Psoas muscle (tissue), 7 donors: ENCODE measurements at regions not wholly inside any gene's neighbourhood (a gene's known extent, or its start where the extent isn't known, plus 50 kb on each side); places are given as distances from the start of the nearest gene placed in this dataset.

ENCODE experiments used
- ATAC-seq, 4 donors: fragments of 200-7000 bp; cut with Tn5 transposase; one replicate each; pipeline ENCODE4 v1.9.1; 2020; ENCODE audit warnings: moderate library complexity in 3 of 4, mild to moderate bottlenecking in 2 of 4
- DNase-seq, 2 donors: peaks; one replicate each; pipeline ENCODE4 v3.0.0-alpha.2; 2020
- H3K27ac ChIP-seq: fragments of 200-600 bp; one replicate; pipeline ENCODE4 v1.8.0; 2022
- H3K27me3 ChIP-seq, 3 donors: fragments of 200-600 bp in 1 of 3; one replicate each; pipeline versions ENCODE4 v1.6.1 to v1.8.0; 2013 to 2022; ENCODE audit warnings: low read length in 2 of 3, mild to moderate bottlenecking in 2 of 3, moderate library complexity in 1 of 3; ENCODE audit not compliant: insufficient read depth in 3 of 3
- H3K36me3 ChIP-seq, 2 donors: fragments of 200-600 bp in 1 of 2; one replicate each; pipeline versions ENCODE4 v1.6.1 to v1.8.0; 2013 to 2022; ENCODE audit warnings: low read depth in 1 of 2, mild to moderate bottlenecking in 1 of 2, moderate library complexity in 1 of 2; ENCODE audit not compliant: insufficient read depth in 1 of 2
- H3K4me1 ChIP-seq: fragments of 200-600 bp; one replicate; pipeline ENCODE4 v1.8.0; 2022
- H3K4me3 ChIP-seq: fragments of 200-600 bp; one replicate; pipeline ENCODE4 v1.8.0; 2022; ENCODE audit warnings: mild to moderate bottlenecking
- H3K9me3 ChIP-seq: fragments of 200-600 bp; one replicate; pipeline ENCODE4 v1.8.0; 2022
- WGBS, 3 donors: extraction: QIAGEN DNeasy Blood & Tissue Kit; methylation state at CpG; one replicate each; pipeline versions ENCODE4 v1.1.6 to v1.1.7; 2013; 5-methylcytosine and 5-hydroxymethylcytosine counted together
- intact Hi-C, 2 donors: fragments of 100-400 bp; cut with DNase I; formaldehyde crosslinking; loops; one replicate each; pipeline versions ENCODE4 v1.11.0 to v1.14.2; 2022
- TF ChIP-seq, protein P1 (sequence below): fragments of 200-600 bp; IDR thresholded peaks from one replicate; pipeline ENCODE4 v1.8.0; 2022; ENCODE audit warnings: antibody characterized with exemption
- donor health status: healthy with polysubstance abuse.
- donor health status: DM: no; HTN: no; CAD: no; lungs with moderate emphysema.
- donor health status: Bipolar disorder and iron deficiency.
- donor health status: healthy.
- donor health status: DM: yes; HTN: yes; CAD: no.
- donor health status: DM: no; HTN: no; CAD: no.
- donor health status: DM: yes; HTN: yes; CAD: no.

DNA sequence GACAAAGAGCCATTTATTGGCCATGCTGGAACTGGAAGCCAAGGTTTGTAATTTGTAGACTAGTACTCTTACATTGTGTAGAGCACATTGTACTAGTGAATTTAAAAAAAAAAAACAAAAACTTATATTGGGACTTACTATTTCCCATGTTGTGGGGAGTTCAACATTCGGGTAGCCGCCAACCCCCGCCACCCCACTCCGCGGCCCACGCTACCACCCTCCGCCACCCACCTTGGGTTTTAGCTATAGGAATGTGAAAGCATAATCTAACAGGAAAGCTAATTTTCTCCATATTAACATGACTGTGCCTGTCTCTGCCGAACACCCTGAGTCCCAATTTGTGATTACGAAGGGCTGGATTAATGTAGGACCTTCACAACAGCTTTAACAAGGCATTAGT, 275.8 kb downstream of the FIGN start:
- peaks cover 7% of the 10 kb centered on the region for H3K4me1 ChIP-seq
- intact Hi-C loops, result loop anchor here in 1 of 2 donors (10.0 kb wide), 1 partner anchor 115 kb away; no protein-coding TSS in a partner anchor
- DNase-seq (no peak), ATAC-seq (no peak)
- WGBS, 3 donors, result 97 to 98% (median 97%) methylated on average over 9 of the region's 9 CpGs
- H3K27ac ChIP-seq, result no peak overlapping the region
- TF ChIP-seq, protein P1, sequence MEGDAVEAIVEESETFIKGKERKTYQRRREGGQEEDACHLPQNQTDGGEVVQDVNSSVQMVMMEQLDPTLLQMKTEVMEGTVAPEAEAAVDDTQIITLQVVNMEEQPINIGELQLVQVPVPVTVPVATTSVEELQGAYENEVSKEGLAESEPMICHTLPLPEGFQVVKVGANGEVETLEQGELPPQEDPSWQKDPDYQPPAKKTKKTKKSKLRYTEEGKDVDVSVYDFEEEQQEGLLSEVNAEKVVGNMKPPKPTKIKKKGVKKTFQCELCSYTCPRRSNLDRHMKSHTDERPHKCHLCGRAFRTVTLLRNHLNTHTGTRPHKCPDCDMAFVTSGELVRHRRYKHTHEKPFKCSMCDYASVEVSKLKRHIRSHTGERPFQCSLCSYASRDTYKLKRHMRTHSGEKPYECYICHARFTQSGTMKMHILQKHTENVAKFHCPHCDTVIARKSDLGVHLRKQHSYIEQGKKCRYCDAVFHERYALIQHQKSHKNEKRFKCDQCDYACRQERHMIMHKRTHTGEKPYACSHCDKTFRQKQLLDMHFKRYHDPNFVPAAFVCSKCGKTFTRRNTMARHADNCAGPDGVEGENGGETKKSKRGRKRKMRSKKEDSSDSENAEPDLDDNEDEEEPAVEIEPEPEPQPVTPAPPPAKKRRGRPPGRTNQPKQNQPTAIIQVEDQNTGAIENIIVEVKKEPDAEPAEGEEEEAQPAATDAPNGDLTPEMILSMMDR, result no peak
- no peaks in the 10 kb centered on the region for H3K27me3 ChIP-seq
- no peaks in the 10 kb centered on the region for H3K36me3 ChIP-seq
- no peaks in the 10 kb centered on the region for H3K9me3 ChIP-seq
- no peak overlapping the region for H3K4me3 ChIP-seq

- Histone ChIP-seq H3K36me3 (no peaks in the 10 kb centered on the region), H3K4me1 (peaks cover 7% of the 10 kb centered on the region), H3K4me3 (no peak overlapping the region), H3K27me3 (no peaks in the 10 kb centered on the region), H3K9me3 (no peaks in the 10 kb centered on the region), H3K27ac (no peak overlapping the region)
- DNase-seq, result no peak
- 77 to 88% (median 86%) methylated on average over 3 of the region's 3 CpGs for WGBS, 3 donors
- TF ChIP-seq, protein P1, result no peak
- no peak for ATAC-seq
- intact Hi-C loops, result no loop called here
Observed at GRCh38 chr2:163456953-163457743, 278.7 kb downstream of the FIGN start.

GRCh38 chr2:163455815-163456214, 280.0 kb downstream of the FIGN start:
- Histone ChIP-seq H3K27ac (no peak overlapping the region), H3K36me3 (no peaks in the 10 kb centered on the region), H3K4me3 (no peak overlapping the region), H3K27me3 (no peaks in the 10 kb centered on the region), H3K9me3 (no peaks in the 10 kb centered on the region), H3K4me1 (peaks cover 7% of the 10 kb centered on the region)
- TF ChIP-seq, protein P1, result no peak
- ATAC-seq (no peak), DNase-seq (no peak)
- intact Hi-C loops, result no loop called here

DNA sequence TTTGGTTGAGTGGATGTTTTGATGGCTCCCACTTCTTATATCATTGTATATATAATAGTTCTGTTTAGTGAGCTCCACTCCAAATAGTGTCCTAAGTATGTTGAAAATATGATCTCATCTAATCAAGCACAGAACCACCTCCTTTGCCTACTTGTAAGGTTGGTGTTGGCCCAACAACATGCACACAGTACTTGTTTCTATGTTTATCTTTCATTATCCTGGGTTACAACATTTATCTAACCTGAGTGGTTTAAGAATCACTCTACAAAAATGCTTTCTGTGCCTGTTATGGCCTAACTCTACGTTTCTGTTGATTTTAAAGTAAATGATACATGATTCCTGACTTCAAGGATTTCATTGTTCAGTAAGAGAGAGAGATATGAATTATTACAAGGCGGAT, 281.9 kb downstream of the FIGN start:
- Histone ChIP-seq H3K4me3 (no peak overlapping the region), H3K36me3 (no peaks in the 10 kb centered on the region), H3K9me3 (no peaks in the 10 kb centered on the region), H3K27ac (no peak overlapping the region), H3K27me3 (no peaks in the 10 kb centered on the region), H3K4me1 (peaks cover 7% of the 10 kb centered on the region)
- intact Hi-C loops, result no loop called here
- DNase-seq (no peak), ATAC-seq (no peak)
- TF ChIP-seq, protein P1, result no peak
- 64 to 81% (median 75%) methylated on average over 2 of the region's 2 CpGs for WGBS, 3 donors

- intact Hi-C loops, result no loop called here
- DNase-seq (no peak), ATAC-seq (no peak)
- Histone ChIP-seq H3K27me3 (no peaks in the 10 kb centered on the region), H3K27ac (no peak overlapping the region), H3K9me3 (no peaks in the 10 kb centered on the region), H3K4me3 (no peak overlapping the region), H3K36me3 (no peaks in the 10 kb centered on the region), H3K4me1 (no peaks in the 10 kb centered on the region)
- TF ChIP-seq, protein P1, result no peak
Observed at GRCh38 chr2:163441603-163442002, 294.2 kb downstream of the FIGN start.
